Stimulated activated naive CD8-positive, alpha-beta T cell treated with anti-CD3 and anti-CD28 coated beads, Interleukin-15, Interleukin-2, amounts not matched to agents 100 ng/mL and 50 ng/mL, for 24 hours (primary cell): ENCODE measurements at regions not wholly inside any gene's neighbourhood (a gene's known extent, or its start where the extent isn't known, plus 50 kb on each side); places are given as distances from the start of the nearest gene placed in this dataset.
"Not testable (repeated sequence)": the region's sequence is repeated elsewhere in the genome, so short reads cannot be mapped to it uniquely, and the experiment has no call there.

Experiments used
- H3K27ac Mint-ChIP-seq: one replicate; pipeline ENCODE4 v1.8.0; 2021; ENCODE audit warnings: mild to moderate bottlenecking, mixed read lengths
- H3K27me3 Mint-ChIP-seq: one replicate; pipeline ENCODE4 v1.8.0; 2021; ENCODE audit warnings: mixed read lengths
- H3K36me3 Mint-ChIP-seq: one replicate; pipeline ENCODE4 v1.8.0; 2021; ENCODE audit warnings: low read depth, mixed read lengths
- H3K4me1 Mint-ChIP-seq: one replicate; pipeline ENCODE4 v1.8.0; 2021; ENCODE audit warnings: low read depth, mixed read lengths
- H3K4me3 Mint-ChIP-seq: one replicate; pipeline ENCODE4 v1.8.0; 2021; ENCODE audit warnings: mild to moderate bottlenecking, mixed read lengths
- H3K9me3 Mint-ChIP-seq: one replicate; pipeline ENCODE4 v1.8.0; 2021; ENCODE audit warnings: mixed read lengths

DNA sequence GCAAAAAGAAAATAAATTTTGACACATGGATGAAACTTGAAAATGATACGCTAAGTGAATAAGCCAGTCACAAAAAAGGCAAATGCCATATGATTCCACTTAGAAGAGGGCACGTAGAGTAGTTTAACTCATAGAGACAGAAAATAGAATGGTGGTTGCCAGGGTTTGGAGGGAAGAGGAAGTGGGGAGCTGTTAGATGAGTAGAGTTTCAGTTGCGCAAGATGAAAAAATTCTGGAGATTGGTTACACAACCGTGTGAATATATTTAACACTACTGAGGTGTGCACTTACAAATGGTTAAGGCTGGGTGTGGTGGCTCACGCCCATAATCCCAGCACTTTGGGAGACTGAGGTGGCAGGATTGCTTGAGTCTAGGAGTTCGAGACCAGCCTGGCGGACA lies 93.4 kb upstream of the TMEM132E start:
- Mint-ChIP-seq H3K4me3 (no peak overlapping the region), H3K27ac (no peak overlapping the region), H3K9me3 (no peaks in the 10 kb centered on the region), H3K36me3 (no peaks in the 10 kb centered on the region), H3K27me3 (peaks cover 50% of the 10 kb centered on the region), H3K4me1 (peaks cover 5% of the 10 kb centered on the region)

DNA sequence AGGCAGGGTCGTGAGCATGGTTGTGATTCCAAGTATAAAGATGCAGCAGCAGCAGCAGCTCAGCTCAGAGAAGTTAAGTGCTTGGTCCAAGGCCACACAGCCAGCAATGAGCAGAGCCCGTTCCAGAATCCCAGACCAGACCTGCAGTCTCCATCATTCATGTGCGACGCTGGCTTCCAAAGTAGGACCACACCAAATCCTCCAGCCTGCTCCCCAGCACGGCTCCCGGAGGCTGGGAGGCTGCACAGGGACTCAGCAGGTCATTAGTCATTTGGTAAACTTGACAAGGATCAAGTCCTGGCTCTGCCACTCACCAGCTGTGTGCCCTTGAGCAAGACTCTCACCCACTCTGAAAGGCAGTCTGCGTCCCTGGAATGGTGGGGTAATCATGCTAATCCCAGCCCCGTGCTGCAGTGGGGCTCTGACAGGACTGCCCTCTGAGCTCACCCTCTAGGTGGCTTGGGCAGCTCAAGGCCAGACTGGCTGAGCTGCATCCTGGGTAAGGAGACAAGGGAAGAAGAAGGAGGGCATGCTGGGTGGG lies 95.1 kb upstream of the TMEM132E start:
- Mint-ChIP-seq H3K4me1 (peaks cover 5% of the 10 kb centered on the region), H3K4me3 (no peak overlapping the region), H3K9me3 (no peaks in the 10 kb centered on the region), H3K27ac (no peak overlapping the region), H3K36me3 (no peaks in the 10 kb centered on the region), H3K27me3 (peaks cover 39% of the 10 kb centered on the region)

DNA sequence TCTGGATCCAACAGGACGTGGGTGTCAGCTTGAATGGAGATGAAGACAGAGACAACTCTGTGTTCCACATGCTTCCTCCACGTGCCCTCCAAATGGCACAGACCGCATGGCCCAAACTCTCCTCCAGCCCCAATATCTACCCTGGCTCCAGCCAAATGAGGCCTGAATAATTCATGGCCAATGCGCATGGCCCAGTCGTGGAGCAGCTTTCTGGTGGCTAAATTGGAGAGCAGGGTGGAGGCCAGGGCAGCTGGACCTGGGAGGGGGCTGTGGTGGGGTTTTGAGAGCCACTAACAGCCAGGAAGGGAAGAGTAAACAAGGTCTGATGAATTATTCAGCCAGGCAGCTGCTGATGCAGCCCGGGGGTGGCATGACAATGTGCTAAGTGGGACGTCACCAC lies 96.7 kb upstream of the TMEM132E start:
- Mint-ChIP-seq H3K27ac (no peak overlapping the region), H3K27me3 (peaks cover 35% of the 10 kb centered on the region), H3K4me3 (no peak overlapping the region), H3K36me3 (no peaks in the 10 kb centered on the region), H3K9me3 (no peaks in the 10 kb centered on the region), H3K4me1 (peaks cover 5% of the 10 kb centered on the region)

DNA sequence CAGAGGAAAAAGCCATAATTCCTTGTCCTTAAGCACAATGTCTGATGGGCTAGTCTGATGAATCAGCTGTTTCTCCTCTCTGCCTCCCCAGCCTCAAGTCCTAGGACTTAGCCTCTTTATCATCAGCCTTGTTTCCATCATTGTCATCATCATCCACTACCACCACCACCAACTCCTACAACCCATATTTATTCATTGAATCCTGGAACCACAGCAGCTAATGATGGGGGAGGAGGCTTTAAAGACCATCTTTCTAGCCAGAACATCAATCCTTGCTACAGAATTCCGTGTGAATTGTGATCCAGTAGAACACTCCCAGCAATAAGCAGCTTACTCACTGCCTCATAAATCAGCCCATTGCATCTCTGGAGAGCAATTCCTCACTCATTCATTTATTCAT lies 97.6 kb upstream of the TMEM132E start:
- peaks cover 5% of the 10 kb centered on the region for H3K4me1 Mint-ChIP-seq
- no peak overlapping the region for H3K4me3 Mint-ChIP-seq
- no peaks in the 10 kb centered on the region for H3K36me3 Mint-ChIP-seq
- no peak overlapping the region for H3K27ac Mint-ChIP-seq
- H3K27me3 Mint-ChIP-seq = peaks cover 28% of the 10 kb centered on the region
- no peaks in the 10 kb centered on the region for H3K9me3 Mint-ChIP-seq

DNA sequence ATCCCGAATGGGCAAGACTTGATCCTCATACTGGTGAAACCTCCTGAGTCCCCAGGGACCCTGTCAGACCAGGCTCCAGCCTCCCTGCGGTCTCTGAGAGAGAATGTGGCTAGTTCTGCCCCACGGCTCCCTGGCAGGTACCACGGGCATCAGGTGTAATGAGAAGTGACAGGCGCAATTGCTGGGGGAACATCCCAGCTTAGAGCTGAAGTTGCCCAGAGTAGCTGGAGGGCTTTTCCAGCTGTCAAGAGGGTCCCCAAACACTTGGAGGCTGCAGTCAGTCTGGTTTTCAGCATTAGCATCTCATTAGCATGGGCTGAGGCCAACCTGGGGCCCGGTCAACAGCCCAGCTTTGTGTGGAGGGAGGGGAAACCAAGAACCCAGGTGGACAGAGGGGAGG lies 100.0 kb upstream of the TMEM132E start:
- H3K4me1 Mint-ChIP-seq = no peaks in the 10 kb centered on the region
- H3K4me3 Mint-ChIP-seq = no peak overlapping the region
- no peaks in the 10 kb centered on the region for H3K36me3 Mint-ChIP-seq
- H3K27ac Mint-ChIP-seq = no peak overlapping the region
- H3K9me3 Mint-ChIP-seq = no peaks in the 10 kb centered on the region
- H3K27me3 Mint-ChIP-seq = peaks cover 21% of the 10 kb centered on the region

DNA sequence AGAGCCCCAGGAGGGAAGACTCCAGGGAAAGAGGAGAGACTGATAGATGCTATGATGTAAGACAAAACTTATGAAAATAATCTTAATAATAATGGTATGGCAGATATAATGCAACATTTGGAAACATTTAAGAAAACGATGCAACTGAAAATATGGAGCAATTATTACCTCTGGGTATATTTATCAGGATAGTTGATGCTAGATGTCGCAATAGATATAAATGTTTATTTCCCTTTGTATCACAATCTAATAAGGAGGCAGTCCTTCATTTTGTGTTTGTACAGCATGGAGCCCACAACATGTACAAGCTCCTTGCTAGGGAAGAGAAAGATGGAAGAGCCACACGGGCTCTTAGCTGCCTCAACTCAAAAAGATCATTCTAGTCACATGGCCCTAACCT lies 101.1 kb upstream of the TMEM132E start:
- no peak overlapping the region for H3K4me3 Mint-ChIP-seq
- no peaks in the 10 kb centered on the region for H3K36me3 Mint-ChIP-seq
- H3K9me3 Mint-ChIP-seq = no peaks in the 10 kb centered on the region
- peaks cover 22% of the 10 kb centered on the region for H3K27me3 Mint-ChIP-seq
- H3K27ac Mint-ChIP-seq = no peak overlapping the region
- no peaks in the 10 kb centered on the region for H3K4me1 Mint-ChIP-seq

DNA sequence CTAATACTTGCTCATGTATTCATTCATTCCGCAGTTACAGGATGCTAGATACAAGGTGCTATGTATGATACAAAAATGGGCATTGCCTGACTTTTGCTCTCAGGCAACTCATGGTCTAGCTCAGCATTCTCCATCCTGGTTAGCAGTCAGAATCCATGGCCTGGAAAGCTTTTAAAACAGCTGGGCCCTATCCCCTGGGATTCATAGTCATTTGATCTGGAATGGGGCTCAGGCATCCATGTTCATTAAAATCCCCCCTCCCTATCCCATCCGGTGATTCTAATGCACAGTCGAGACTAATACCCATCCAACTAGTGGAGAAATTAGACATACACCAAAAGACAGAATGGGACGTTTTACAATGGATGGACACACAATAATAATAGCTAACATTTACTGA lies 104.1 kb upstream of the TMEM132E start:
- Mint-ChIP-seq H3K36me3 (no peaks in the 10 kb centered on the region), H3K9me3 (no peaks in the 10 kb centered on the region), H3K4me1 (no peaks in the 10 kb centered on the region), H3K27ac (no peak overlapping the region), H3K27me3 (peaks cover 15% of the 10 kb centered on the region), H3K4me3 (no peak overlapping the region)

DNA sequence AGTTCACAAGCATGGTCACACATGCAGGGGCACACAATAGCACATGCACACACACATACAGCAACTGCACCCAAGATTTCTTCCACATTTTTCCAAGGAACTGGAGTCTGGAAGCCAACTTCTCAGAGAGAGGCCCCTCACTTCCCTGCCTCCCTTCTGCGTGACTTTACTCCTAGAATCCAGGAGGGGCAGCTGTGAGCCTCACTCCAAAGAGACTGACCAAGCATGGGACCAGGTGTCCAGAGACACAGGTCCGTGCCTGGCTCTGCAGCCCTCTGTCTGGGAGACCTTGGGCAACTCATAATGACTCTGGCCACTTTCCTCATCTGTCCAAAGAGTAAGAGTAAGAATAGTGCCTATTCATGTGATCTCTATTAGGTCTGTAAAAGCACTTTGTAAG lies 104.7 kb upstream of the TMEM132E start:
- Mint-ChIP-seq H3K27me3 (peaks cover 15% of the 10 kb centered on the region), H3K9me3 (no peaks in the 10 kb centered on the region)

DNA sequence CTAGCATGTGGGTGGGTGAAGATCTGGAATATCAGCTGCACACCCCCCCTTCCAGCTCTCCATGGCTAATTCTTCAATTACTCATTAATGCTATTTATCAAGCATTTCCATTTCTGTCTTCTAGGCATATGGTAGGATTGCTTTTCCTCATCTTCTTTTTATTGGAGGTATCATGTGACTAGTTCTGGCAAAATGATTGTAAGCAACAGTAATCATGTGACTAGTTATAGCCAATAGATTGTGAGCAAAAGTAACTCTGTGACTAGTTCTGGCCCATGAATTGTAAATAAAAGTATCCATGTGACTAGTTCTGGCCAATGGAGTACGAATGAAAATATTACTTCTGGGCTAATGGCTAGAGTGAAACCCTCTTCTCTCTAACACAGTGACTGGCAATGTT lies 107.0 kb upstream of the TMEM132E start:
- no peak overlapping the region for H3K27ac Mint-ChIP-seq
- no peaks in the 10 kb centered on the region for H3K9me3 Mint-ChIP-seq
- H3K27me3 Mint-ChIP-seq = peaks cover 12% of the 10 kb centered on the region
- no peak overlapping the region for H3K4me3 Mint-ChIP-seq
- H3K4me1 Mint-ChIP-seq = no peaks in the 10 kb centered on the region
- no peaks in the 10 kb centered on the region for H3K36me3 Mint-ChIP-seq

More for the DNA sequence above, 104.7 kb upstream of the TMEM132E start:
- no peaks in the 10 kb centered on the region for H3K36me3 Mint-ChIP-seq
- no peak overlapping the region for H3K27ac Mint-ChIP-seq
- H3K4me1 Mint-ChIP-seq = no peaks in the 10 kb centered on the region
- H3K4me3 Mint-ChIP-seq = no peak overlapping the region

DNA sequence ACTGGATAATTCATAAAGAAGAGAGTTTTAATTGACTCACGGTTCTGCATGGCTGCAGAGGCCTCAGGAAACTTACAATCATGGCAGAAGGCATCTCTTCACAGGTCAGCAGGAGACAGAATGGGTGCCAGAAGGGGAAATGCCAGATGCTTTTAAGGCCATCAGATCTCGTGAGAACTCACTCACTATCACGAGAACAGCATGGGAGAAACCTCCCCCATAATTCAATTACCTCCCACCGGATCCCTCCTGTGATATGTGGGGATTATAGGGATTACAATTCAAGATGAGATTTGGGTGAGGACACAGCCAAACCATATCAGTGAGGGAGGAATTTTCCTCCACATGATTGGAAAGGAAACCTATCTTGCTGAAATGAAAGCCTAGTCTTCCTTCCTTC lies 108.1 kb upstream of the TMEM132E start:
- H3K4me3 Mint-ChIP-seq, H3K36me3 Mint-ChIP-seq, H3K4me1 Mint-ChIP-seq, H3K27ac Mint-ChIP-seq, H3K9me3 Mint-ChIP-seq: not testable (repeated sequence)
- H3K27me3 Mint-ChIP-seq = peaks cover 12% of the 10 kb centered on the region

DNA sequence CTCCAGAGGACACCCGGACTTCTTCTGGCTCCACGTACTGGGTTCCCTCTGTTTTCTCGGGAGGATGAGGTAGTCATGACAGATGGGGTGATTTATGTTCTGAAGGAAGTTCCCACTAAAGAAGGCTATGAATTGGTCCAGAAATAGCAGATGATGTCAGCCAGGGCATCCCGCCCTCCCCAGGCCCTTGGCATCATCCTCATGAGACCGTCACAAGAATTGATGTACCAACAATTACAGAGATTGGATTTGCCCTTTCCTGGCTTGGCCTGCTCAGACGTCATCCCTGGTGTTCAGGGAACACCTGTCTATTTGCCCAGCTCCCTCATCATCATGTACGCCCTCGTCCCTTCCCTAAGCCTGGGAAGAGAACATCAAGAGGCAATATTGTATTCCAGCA lies 102.8 kb upstream of the CCL1 start:
- Mint-ChIP-seq H3K27ac (no peak overlapping the region), H3K4me3 (no peak overlapping the region), H3K9me3 (no peaks in the 10 kb centered on the region), H3K4me1 (no peaks in the 10 kb centered on the region), H3K36me3 (no peaks in the 10 kb centered on the region), H3K27me3 (peaks cover 15% of the 10 kb centered on the region)

DNA sequence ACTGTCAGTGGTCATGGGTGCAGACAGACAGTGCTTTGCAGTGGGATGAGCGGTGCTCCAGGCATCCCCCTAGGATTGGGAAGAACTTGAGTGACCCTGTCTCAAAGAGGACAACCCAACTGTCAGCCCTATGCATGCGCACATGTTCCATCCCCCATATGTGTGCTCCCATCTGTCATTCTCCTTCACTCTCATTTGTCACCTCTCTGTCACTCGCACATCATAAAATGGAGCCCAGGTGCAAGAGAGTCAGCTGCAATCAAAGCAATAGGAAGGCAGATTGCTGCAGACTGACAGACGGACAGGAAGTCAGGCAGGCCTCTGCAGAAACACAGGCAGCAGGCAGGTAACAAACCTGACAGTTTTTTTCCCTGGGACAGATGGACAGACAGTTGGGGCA lies 101.8 kb upstream of the CCL1 start:
- Mint-ChIP-seq H3K9me3 (no peaks in the 10 kb centered on the region), H3K36me3 (no peaks in the 10 kb centered on the region), H3K27ac (no peak overlapping the region), H3K4me1 (no peaks in the 10 kb centered on the region), H3K27me3 (peaks cover 15% of the 10 kb centered on the region), H3K4me3 (no peak overlapping the region)

DNA sequence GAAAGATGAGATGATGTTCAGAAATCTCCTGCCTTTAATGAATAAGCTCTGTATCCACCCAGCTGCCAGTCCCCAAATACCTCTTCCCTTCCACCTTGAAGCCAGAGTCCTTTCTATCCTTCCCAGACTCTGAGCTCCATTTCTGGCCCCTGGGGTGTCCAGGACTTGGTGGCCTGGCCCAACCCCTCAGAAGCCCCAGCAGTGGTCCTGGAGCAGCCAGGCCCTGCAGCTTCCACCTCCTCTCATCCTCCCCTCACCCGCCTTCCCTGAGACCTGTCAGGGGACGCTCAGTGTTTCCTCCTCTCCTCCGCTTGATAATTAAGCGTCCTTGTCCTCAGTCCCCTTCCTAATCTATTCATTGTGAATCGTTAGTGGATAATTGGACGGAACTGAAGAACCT lies 95.2 kb upstream of the CCL1 start:
- no peak overlapping the region for H3K4me3 Mint-ChIP-seq
- H3K36me3 Mint-ChIP-seq = no peaks in the 10 kb centered on the region
- H3K9me3 Mint-ChIP-seq = no peaks in the 10 kb centered on the region
- H3K27me3 Mint-ChIP-seq = peaks cover 30% of the 10 kb centered on the region
- H3K4me1 Mint-ChIP-seq = no peaks in the 10 kb centered on the region
- H3K27ac Mint-ChIP-seq = no peak overlapping the region

DNA sequence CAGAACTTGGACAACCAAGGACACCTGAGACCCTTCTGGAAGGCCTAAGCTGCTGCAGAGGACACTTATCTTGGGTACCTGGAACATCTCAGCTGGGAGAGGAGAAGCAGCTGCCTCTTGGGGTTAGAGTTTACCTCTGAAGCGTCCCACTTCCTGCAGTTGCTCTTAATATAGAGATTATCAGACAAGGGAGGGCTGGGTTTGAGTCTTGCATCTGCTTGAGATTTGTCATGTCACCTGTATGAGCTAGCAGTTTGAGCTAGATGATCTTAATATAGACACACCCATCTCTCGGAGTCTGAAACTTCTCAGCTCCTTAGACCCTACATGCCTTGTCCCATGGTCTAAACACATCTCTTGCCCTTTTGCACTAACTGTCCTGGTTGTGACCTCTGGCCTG lies 93.1 kb upstream of the CCL1 start:
- Mint-ChIP-seq H3K4me1 (no peaks in the 10 kb centered on the region), H3K4me3 (no peak overlapping the region), H3K27me3 (peaks cover 37% of the 10 kb centered on the region), H3K27ac (no peak overlapping the region), H3K36me3 (no peaks in the 10 kb centered on the region), H3K9me3 (no peaks in the 10 kb centered on the region)

DNA sequence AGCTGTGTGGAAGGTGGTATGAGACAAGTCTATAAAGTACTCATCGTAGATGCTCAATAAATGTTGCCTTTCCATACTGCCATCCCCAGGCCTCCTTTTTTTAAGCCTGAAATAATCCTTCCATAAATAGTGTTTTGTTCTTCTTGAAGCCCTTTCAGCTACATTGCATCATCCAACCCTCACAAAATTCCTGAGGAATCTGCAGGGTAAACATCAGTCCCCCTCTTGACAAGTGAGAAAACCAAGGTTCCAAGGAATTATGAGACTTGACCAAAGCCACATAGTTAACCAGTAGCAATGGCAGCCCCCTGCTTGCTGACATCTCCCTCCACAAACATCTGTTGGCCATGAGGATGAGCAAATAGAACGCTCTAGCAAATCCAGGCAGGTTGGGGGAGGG lies 89.7 kb upstream of the CCL1 start:
- no peaks in the 10 kb centered on the region for H3K4me1 Mint-ChIP-seq
- no peak overlapping the region for H3K4me3 Mint-ChIP-seq
- no peaks in the 10 kb centered on the region for H3K36me3 Mint-ChIP-seq
- H3K27ac Mint-ChIP-seq = no peak overlapping the region
- no peaks in the 10 kb centered on the region for H3K9me3 Mint-ChIP-seq
- peaks cover 37% of the 10 kb centered on the region for H3K27me3 Mint-ChIP-seq

DNA sequence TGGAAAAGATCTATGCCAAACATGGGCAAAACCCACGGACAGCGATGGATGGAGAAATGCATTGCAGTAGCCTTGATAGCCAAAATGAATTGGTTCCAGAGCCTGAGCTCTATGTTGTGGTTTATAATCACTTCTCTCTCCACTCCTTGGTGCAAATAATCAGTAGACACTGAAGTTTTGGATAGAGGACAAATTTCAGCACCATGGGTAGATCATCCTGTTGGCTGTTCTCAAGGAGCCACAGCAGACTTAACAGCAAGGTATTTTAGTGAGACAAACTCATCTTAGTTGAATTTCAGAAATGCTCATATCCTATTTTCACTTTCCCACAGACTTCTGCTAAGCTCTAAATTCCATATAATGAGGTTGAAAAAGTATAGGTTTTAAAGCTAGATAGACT lies 88.3 kb upstream of the CCL1 start:
- no peaks in the 10 kb centered on the region for H3K9me3 Mint-ChIP-seq
- no peaks in the 10 kb centered on the region for H3K36me3 Mint-ChIP-seq
- no peak overlapping the region for H3K27ac Mint-ChIP-seq
- H3K4me1 Mint-ChIP-seq = no peaks in the 10 kb centered on the region
- no peak overlapping the region for H3K4me3 Mint-ChIP-seq
- H3K27me3 Mint-ChIP-seq = peaks cover 26% of the 10 kb centered on the region
